MM.1S (cell line): ENCODE measurements at regions not wholly inside any gene's neighbourhood (a gene's known extent, or its start where the extent isn't known, plus 50 kb on each side); places are given as distances from the start of the nearest gene placed in this dataset.

Experiments used
- DNase-seq: peaks from one replicate; pipeline ENCODE4 v3.0.0-alpha.2; 2015
- H2AFZ ChIP-seq: fragments of 300-600 bp; sonication (generic); 2 replicates; pipeline ENCODE4 v1.6.0; 2016; ENCODE audit warnings: antibody characterized with exemption, low read length
- H3F3A ChIP-seq: fragments of 300-600 bp; sonication (generic); 2 replicates; pipeline ENCODE4 v1.6.1; 2016; ENCODE audit warnings: mild to moderate bottlenecking, antibody characterized with exemption, low read length, moderate library complexity, mixed read lengths; ENCODE audit not compliant: insufficient read depth
- H3K27ac ChIP-seq: fragments of 300-600 bp; sonication (generic); 2 replicates; pipeline ENCODE4 v1.5.1; 2016; ENCODE audit warnings: mild to moderate bottlenecking, low read length
- H3K27me3 ChIP-seq: fragments of 300-600 bp; sonication (generic); replicated peaks from 2 replicates; pipeline ENCODE4 v1.6.0; 2016; ENCODE audit warnings: low read length; ENCODE audit not compliant: insufficient read depth
- H3K36me3 ChIP-seq: fragments of 300-600 bp; sonication (generic); replicated peaks from 2 replicates; pipeline ENCODE4 v1.6.1; 2016; ENCODE audit warnings: mild to moderate bottlenecking, low read length, mixed read lengths; ENCODE audit not compliant: insufficient read depth
- H3K4me1 ChIP-seq: fragments of 300-600 bp; sonication (generic); 2 replicates; pipeline ENCODE4 v1.6.1; 2016; ENCODE audit warnings: low read length, mixed read lengths
- H3K4me2 ChIP-seq: fragments of 300-600 bp; sonication (generic); 2 replicates; pipeline ENCODE4 v1.6.0; 2016; ENCODE audit warnings: low read depth, low read length
- H3K4me3 ChIP-seq: fragments of 300-600 bp; sonication (generic); 2 replicates; pipeline ENCODE4 v1.5.1; 2016; ENCODE audit warnings: low read length, mixed read lengths
- H3K79me2 ChIP-seq: fragments of 300-600 bp; sonication (generic); 2 replicates; pipeline ENCODE4 v1.6.1; 2016; ENCODE audit warnings: mixed run types, low read length, mixed read lengths
- H3K9ac ChIP-seq: fragments of 300-600 bp; sonication (generic); 2 replicates; pipeline ENCODE4 v1.6.1; 2016; ENCODE audit warnings: low read length, mixed read lengths
- H3K9me2 ChIP-seq: fragments of 300-600 bp; sonication (generic); replicated peaks from 2 replicates; pipeline ENCODE4 v1.6.1; 2016; ENCODE audit warnings: mild to moderate bottlenecking, low read length, mixed read lengths; ENCODE audit not compliant: insufficient read depth
- H3K9me3 ChIP-seq: fragments of 300-600 bp; sonication (generic); replicated peaks from 2 replicates; pipeline ENCODE4 v1.6.1; 2016; ENCODE audit warnings: mild to moderate bottlenecking, low read length, mixed read lengths; ENCODE audit not compliant: insufficient read depth
- H4K20me1 ChIP-seq: fragments of 300-600 bp; sonication (generic); 2 replicates; pipeline ENCODE4 v1.6.1; 2016; ENCODE audit warnings: mild to moderate bottlenecking, low read length, moderate library complexity, mixed read lengths; ENCODE audit not compliant: insufficient read depth
- CTCF ChIP-seq: fragments of 300-600 bp; sonication (generic); IDR thresholded peaks from 2 replicates; pipeline ENCODE4 v1.5.1; 2016; ENCODE audit warnings: antibody characterized with exemption, low read length, mixed read lengths
- EZH2 ChIP-seq: fragments of 300-600 bp; sonication (generic); optimal IDR thresholded peaks from 2 replicates; pipeline ENCODE3; 2017; ENCODE audit warnings: low read depth, mild to moderate bottlenecking, antibody characterized with exemption, low read length, mixed read lengths
- EZH2phosphoT487 ChIP-seq: fragments of 300-600 bp; sonication (generic); IDR thresholded peaks from 2 replicates; pipeline ENCODE4 v1.6.1; 2018; ENCODE audit warnings: antibody characterized with exemption, low read length

- H3K4me2 ChIP-seq, result no peak overlapping the region
- no peaks in the 10 kb centered on the region for H3K9me2 ChIP-seq
- DNase-seq, result no peak
- no peak for TF ChIP-seq CTCF
- TF ChIP-seq EZH2, result no peak
- no peak for TF ChIP-seq EZH2phosphoT487
- H3K9me3 ChIP-seq, result no peaks in the 10 kb centered on the region
- H3K36me3 ChIP-seq, result no peaks in the 10 kb centered on the region
- H3K4me3 ChIP-seq, result no peak overlapping the region
- no peak overlapping the region for H3K9ac ChIP-seq
- H2AFZ ChIP-seq, result no peak overlapping the region
- H3K27me3 ChIP-seq, result no peaks in the 10 kb centered on the region
- no peaks in the 10 kb centered on the region for H4K20me1 ChIP-seq
- no peaks in the 10 kb centered on the region for H3F3A ChIP-seq
- no peak overlapping the region for H3K27ac ChIP-seq
- H3K79me2 ChIP-seq, result no peaks in the 10 kb centered on the region
- no peaks in the 10 kb centered on the region for H3K4me1 ChIP-seq
Observed at GRCh38 chr2:239781454-239781853, 243.7 kb downstream of the NDUFA10 start.

GRCh38 chr2:239780236-239780994 is 244.7 kb downstream of the NDUFA10 start:
- no peaks in the 10 kb centered on the region for H3K36me3 ChIP-seq
- no peaks in the 10 kb centered on the region for H4K20me1 ChIP-seq
- no peaks in the 10 kb centered on the region for H3F3A ChIP-seq
- no peaks in the 10 kb centered on the region for H3K9me2 ChIP-seq
- no peak overlapping the region for H2AFZ ChIP-seq
- no peaks in the 10 kb centered on the region for H3K4me1 ChIP-seq
- H3K4me2 ChIP-seq, result no peak overlapping the region
- no peak overlapping the region for H3K27ac ChIP-seq
- H3K9me3 ChIP-seq, result no peaks in the 10 kb centered on the region
- no peak overlapping the region for H3K4me3 ChIP-seq
- no peak for DNase-seq
- no peaks in the 10 kb centered on the region for H3K79me2 ChIP-seq
- TF ChIP-seq EZH2phosphoT487 (no peak), EZH2 (no peak), CTCF (no peak)
- H3K9ac ChIP-seq, result no peak overlapping the region
- H3K27me3 ChIP-seq, result no peaks in the 10 kb centered on the region

- Histone ChIP-seq H2AFZ (no peak overlapping the region), H3K9me3 (no peaks in the 10 kb centered on the region), H3K27ac (no peak overlapping the region), H3K27me3 (no peaks in the 10 kb centered on the region), H3F3A (no peaks in the 10 kb centered on the region), H4K20me1 (no peaks in the 10 kb centered on the region), H3K9ac (no peak overlapping the region), H3K9me2 (no peaks in the 10 kb centered on the region), H3K4me3 (no peak overlapping the region), H3K79me2 (no peaks in the 10 kb centered on the region), H3K4me1 (no peaks in the 10 kb centered on the region), H3K36me3 (no peaks in the 10 kb centered on the region), H3K4me2 (no peak overlapping the region)
- DNase-seq, result no peak
- TF ChIP-seq CTCF (no peak), EZH2 (no peak), EZH2phosphoT487 (no peak)
Observed at GRCh38 chr2:239779584-239779983, 245.6 kb downstream of the NDUFA10 start.
